WTC11 (cell line): ENCODE measurements at regions not wholly inside any gene's neighbourhood (a gene's known extent, or its start where the extent isn't known, plus 50 kb on each side); places are given as distances from the start of the nearest gene placed in this dataset.

Source experiments
- ATAC-seq: fragments of 200-7000 bp; cut with Tn5 transposase; 2 replicates; pipeline ENCODE4 v1.10.0; 2021; ENCODE audit warnings: mild to moderate bottlenecking, moderate library complexity
- CTCF ChIA-PET: fragments of 300-600 bp; sonication (Branson Sonifier 250); formaldehyde crosslinking; loops from one replicate; lab custom pipeline; 2021; ENCODE audit warnings: antibody characterized with exemption; lab: Charles Lee
- POLR2A ChIA-PET: fragments of 350-600 bp; sonication (Branson Sonifier 250); formaldehyde crosslinking; loops from one replicate; lab custom pipeline; 2021; ENCODE audit warnings: antibody characterized with exemption; lab: Charles Lee
- DNase-seq: peaks from one replicate; pipeline ENCODE4 v3.0.0; 2021; ENCODE audit warnings: low spot score
- H3K27ac Mint-ChIP-seq: 2 replicates; pipeline ENCODE4 v1.8.0; 2021; ENCODE audit warnings: mixed read lengths
- H3K27me3 Mint-ChIP-seq: 2 replicates; pipeline ENCODE4 v1.8.0; 2021; ENCODE audit warnings: low read depth, mild to moderate bottlenecking, moderate library complexity, mixed read lengths
- H3K36me3 Mint-ChIP-seq: 2 replicates; pipeline ENCODE4 v1.8.0; 2021; ENCODE audit warnings: mixed read lengths
- H3K4me1 Mint-ChIP-seq: 2 replicates; pipeline ENCODE4 v1.8.0; 2022; ENCODE audit warnings: mixed read lengths
- H3K4me3 Mint-ChIP-seq: 2 replicates; pipeline ENCODE4 v1.8.0; 2021; ENCODE audit warnings: mild to moderate bottlenecking, moderate library complexity, mixed read lengths
- H3K9me3 Mint-ChIP-seq: 2 replicates; pipeline ENCODE4 v1.8.0; 2021; ENCODE audit warnings: mixed read lengths
- ATF1 ChIP-seq: sonication (generic); formaldehyde crosslinking; IDR thresholded peaks from 2 replicates; pipeline ENCODE4 v1.8.1; 2023; ENCODE audit warnings: mild to moderate bottlenecking, moderate library complexity, missing genetic modification reagents
- ESRRA ChIP-seq: sonication (generic); formaldehyde crosslinking; IDR thresholded peaks from 2 replicates; pipeline ENCODE4 v1.8.1; 2022; ENCODE audit warnings: mild to moderate bottlenecking, missing genetic modification reagents, borderline replicate concordance
- FOXJ3 ChIP-seq: sonication (generic); formaldehyde crosslinking; IDR thresholded peaks from 2 replicates; pipeline ENCODE4 v1.9.0; 2021; ENCODE audit warnings: missing genetic modification reagents, mild to moderate bottlenecking, borderline replicate concordance
- NFE2L1 ChIP-seq: sonication (generic); formaldehyde crosslinking; IDR thresholded peaks from 2 replicates; pipeline ENCODE4 v1.8.1; 2023; ENCODE audit warnings: missing genetic modification reagents
- OVOL2 ChIP-seq: fragments of 250-450 bp; sonication (Bioruptor Pico); IDR thresholded peaks from 2 replicates; pipeline ENCODE4 v1.9.0; 2021; ENCODE audit warnings: mild to moderate bottlenecking, borderline replicate concordance
- PRRX2 ChIP-seq: fragments of 250-450 bp; sonication (Bioruptor Pico); IDR thresholded peaks from 2 replicates; pipeline ENCODE4 v1.8.0; 2021; ENCODE audit warnings: mild to moderate bottlenecking
- SOX15 ChIP-seq: fragments of 250-450 bp; sonication (Bioruptor Pico); IDR thresholded peaks from 2 replicates; pipeline ENCODE4 v1.9.0; 2021; ENCODE audit warnings: mild to moderate bottlenecking
- SP1 ChIP-seq: sonication (generic); formaldehyde crosslinking; conservative IDR thresholded peaks from 2 replicates; pipeline ENCODE4 v1.8.1; 2022; ENCODE audit warnings: missing genetic modification reagents
- ZNF396 ChIP-seq: fragments of 250-450 bp; sonication (Bioruptor Pico); IDR thresholded peaks from 2 replicates; pipeline ENCODE4 v1.8.0; 2021; ENCODE audit warnings: mild to moderate bottlenecking, moderate library complexity, borderline replicate concordance
- ZNF416 ChIP-seq: fragments of 250-450 bp; sonication (Bioruptor Pico); IDR thresholded peaks from 2 replicates; pipeline ENCODE4 v1.9.0; 2021; ENCODE audit warnings: mild to moderate bottlenecking, inconsistent platforms
- TF ChIP-seq, protein P1 (sequence below): sonication (generic); formaldehyde crosslinking; IDR thresholded peaks from 2 replicates; pipeline ENCODE4 v1.8.0; 2022; ENCODE audit warnings: mild to moderate bottlenecking, missing genetic modification reagents
- TF ChIP-seq, protein P2 (sequence below): sonication (generic); formaldehyde crosslinking; IDR thresholded peaks from 2 replicates; pipeline ENCODE4 v1.8.1; 2023; ENCODE audit warnings: mild to moderate bottlenecking, missing genetic modification reagents, moderate library complexity
- TF ChIP-seq, protein P3 (sequence below): sonication (generic); formaldehyde crosslinking; IDR thresholded peaks from 2 replicates; pipeline ENCODE4 v1.8.1; 2022; ENCODE audit warnings: low read depth, mild to moderate bottlenecking, moderate library complexity, missing genetic modification reagents, borderline replicate concordance
- TF ChIP-seq, protein P4 (sequence below): sonication (generic); formaldehyde crosslinking; IDR thresholded peaks from 2 replicates; pipeline ENCODE4 v1.8.0; 2022; ENCODE audit warnings: missing genetic modification reagents

DNA sequence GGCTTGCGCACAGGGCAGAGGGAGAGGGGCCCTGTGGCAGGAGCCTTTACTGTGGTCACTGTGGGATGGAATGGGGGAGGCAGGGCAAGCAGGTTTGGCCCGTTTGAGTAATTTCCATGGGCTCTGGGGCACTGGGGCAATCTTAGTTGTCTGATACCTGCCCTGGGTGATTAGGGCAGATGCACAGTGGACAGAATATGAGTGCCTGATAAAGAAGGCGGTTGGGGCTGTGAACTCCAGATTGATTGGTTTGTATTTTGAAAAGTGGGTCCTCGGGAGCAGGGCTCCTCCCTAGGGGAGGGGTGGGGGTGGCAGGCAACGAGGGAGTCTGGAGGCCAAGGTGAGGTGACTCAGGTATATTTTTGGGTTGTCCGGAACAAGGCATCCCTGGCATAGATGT, 247.5 kb downstream of the NSG2 start (continued):
- TF ChIP-seq, protein P1, sequence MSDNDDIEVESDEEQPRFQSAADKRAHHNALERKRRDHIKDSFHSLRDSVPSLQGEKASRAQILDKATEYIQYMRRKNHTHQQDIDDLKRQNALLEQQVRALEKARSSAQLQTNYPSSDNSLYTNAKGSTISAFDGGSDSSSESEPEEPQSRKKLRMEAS (CRISPR knock-in tag): no peak
- no peak for TF ChIP-seq ZNF396
- no peak for TF ChIP-seq PRRX2 (CRISPR knock-in tag)

DNA sequence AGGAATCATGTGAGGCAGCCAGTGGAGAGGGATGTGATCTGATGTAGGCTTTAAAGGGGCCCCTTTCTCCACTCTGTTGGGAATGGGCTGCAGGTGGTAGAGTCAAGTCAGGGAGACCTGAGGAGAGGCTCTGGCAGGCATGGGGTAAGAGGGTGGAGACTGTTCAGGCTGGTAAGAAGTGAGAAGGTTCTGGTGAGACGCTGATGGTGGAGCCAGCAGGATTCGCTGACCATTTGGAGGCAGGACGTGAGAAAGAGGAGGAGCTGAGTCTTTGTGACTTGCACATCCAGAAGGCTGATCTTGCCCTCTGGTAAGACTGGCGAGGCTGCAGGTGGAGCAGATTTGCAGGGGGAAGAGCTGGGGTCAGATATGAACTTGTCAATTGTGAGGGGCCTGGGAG, 248.0 kb downstream of the NSG2 start:
- Mint-ChIP-seq H3K4me3 (no peak overlapping the region), H3K4me1 (no peaks in the 10 kb centered on the region), H3K9me3 (peaks cover 19% of the 10 kb centered on the region), H3K27me3 (no peaks in the 10 kb centered on the region; the same call in 1 of the 2 replicates), H3K36me3 (0 out of 2 replicates have a peak, but pooled peaks cover 3% of the 10 kb centered on the region), H3K27ac (no peak overlapping the region)
- ChIA-PET CTCF (no interaction called here), POLR2A (no interaction called here)
- ATAC-seq (no peak; the same call in 1 of the 2 replicates), DNase-seq (no peak)
- TF ChIP-seq SOX15 (CRISPR knock-in tag) (no peak), SP1 (no peak), OVOL2 (no peak), ATF1 (CRISPR knock-in tag) (no peak), ESRRA (CRISPR knock-in tag) (no peak), FOXJ3 (no peak), ZNF416 (CRISPR knock-in tag) (no peak)
- TF ChIP-seq, protein P2, sequence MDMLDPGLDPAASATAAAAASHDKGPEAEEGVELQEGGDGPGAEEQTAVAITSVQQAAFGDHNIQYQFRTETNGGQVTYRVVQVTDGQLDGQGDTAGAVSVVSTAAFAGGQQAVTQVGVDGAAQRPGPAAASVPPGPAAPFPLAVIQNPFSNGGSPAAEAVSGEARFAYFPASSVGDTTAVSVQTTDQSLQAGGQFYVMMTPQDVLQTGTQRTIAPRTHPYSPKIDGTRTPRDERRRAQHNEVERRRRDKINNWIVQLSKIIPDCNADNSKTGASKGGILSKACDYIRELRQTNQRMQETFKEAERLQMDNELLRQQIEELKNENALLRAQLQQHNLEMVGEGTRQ (CRISPR knock-in tag): no peak
- TF ChIP-seq, protein P3, sequence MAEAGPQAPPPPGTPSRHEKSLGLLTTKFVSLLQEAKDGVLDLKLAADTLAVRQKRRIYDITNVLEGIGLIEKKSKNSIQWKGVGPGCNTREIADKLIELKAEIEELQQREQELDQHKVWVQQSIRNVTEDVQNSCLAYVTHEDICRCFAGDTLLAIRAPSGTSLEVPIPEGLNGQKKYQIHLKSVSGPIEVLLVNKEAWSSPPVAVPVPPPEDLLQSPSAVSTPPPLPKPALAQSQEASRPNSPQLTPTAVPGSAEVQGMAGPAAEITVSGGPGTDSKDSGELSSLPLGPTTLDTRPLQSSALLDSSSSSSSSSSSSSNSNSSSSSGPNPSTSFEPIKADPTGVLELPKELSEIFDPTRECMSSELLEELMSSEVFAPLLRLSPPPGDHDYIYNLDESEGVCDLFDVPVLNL (CRISPR knock-in tag): no peak

DNA sequence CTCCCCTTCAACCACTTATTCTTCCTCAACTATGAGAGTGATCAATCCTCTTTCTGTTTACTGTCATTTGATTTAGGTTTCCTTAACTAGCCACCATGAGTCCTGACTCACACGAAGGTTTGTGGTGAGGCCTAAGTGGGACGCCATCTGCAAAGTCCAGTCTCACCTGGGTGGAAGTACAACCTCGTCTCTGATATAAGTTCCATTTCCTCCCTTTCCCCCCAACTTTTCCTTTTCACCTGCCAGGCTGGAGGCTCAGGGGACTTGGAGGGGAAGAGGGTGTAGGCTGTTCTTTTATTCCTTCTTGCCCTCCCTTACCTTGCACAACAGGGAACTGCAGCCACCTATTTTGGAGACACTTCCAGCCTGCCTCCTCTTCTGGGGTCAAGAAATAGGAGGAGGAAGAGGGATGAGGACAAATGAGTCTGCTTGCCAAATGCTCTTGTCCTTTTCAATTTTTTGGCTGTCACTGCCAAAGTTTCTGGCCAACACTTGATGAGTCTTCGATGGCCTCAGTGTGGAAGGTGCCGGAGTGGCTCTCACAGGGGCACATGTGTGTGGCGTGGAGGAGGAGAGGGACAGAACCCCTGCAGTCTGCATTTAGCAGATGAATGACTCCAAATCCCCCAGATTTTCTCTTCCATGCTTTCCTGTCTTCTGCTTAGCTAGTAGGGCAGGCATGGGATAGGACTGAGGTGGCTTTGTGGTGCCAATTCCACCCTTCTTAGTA, 249.6 kb downstream of the NSG2 start:
- H3K27me3 Mint-ChIP-seq: no peaks in the 10 kb centered on the region; the same call in 1 of the 2 replicates
- H3K27ac Mint-ChIP-seq: no peak overlapping the region
- H3K4me1 Mint-ChIP-seq: no peaks in the 10 kb centered on the region
- DNase-seq (no peak), ATAC-seq (no peak)
- ChIA-PET POLR2A (no interaction called here), CTCF (interaction anchor here (0.9 to 1.3 kb wide), 2 partner anchors 17 to 22 kb away, joined by 3 to 6 read pairs; no protein-coding TSS in a partner anchor)
- H3K36me3 Mint-ChIP-seq: 0 out of 2 replicates have a peak, but pooled peaks cover 3% of the 10 kb centered on the region
- no peak overlapping the region for H3K4me3 Mint-ChIP-seq
- H3K9me3 Mint-ChIP-seq: peaks cover 25% of the 10 kb centered on the region
- no peak for TF ChIP-seq NFE2L1
- TF ChIP-seq, protein P4, sequence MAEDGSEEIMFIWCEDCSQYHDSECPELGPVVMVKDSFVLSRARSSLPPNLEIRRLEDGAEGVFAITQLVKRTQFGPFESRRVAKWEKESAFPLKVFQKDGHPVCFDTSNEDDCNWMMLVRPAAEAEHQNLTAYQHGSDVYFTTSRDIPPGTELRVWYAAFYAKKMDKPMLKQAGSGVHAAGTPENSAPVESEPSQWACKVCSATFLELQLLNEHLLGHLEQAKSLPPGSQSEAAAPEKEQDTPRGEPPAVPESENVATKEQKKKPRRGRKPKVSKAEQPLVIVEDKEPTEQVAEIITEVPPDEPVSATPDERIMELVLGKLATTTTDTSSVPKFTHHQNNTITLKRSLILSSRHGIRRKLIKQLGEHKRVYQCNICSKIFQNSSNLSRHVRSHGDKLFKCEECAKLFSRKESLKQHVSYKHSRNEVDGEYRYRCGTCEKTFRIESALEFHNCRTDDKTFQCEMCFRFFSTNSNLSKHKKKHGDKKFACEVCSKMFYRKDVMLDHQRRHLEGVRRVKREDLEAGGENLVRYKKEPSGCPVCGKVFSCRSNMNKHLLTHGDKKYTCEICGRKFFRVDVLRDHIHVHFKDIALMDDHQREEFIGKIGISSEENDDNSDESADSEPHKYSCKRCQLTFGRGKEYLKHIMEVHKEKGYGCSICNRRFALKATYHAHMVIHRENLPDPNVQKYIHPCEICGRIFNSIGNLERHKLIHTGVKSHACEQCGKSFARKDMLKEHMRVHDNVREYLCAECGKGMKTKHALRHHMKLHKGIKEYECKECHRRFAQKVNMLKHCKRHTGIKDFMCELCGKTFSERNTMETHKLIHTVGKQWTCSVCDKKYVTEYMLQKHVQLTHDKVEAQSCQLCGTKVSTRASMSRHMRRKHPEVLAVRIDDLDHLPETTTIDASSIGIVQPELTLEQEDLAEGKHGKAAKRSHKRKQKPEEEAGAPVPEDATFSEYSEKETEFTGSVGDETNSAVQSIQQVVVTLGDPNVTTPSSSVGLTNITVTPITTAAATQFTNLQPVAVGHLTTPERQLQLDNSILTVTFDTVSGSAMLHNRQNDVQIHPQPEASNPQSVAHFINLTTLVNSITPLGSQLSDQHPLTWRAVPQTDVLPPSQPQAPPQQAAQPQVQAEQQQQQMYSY (CRISPR knock-in tag): no peak
